ENCODE measurements at regions not wholly inside any gene's neighbourhood (a gene's known extent, or its start where the extent isn't known, plus 50 kb on each side); places are given as distances from the start of the nearest gene placed in this dataset.
A peak's percentile ranks its signal among the peaks of the same experiment; 100 is the strongest.

DNA sequence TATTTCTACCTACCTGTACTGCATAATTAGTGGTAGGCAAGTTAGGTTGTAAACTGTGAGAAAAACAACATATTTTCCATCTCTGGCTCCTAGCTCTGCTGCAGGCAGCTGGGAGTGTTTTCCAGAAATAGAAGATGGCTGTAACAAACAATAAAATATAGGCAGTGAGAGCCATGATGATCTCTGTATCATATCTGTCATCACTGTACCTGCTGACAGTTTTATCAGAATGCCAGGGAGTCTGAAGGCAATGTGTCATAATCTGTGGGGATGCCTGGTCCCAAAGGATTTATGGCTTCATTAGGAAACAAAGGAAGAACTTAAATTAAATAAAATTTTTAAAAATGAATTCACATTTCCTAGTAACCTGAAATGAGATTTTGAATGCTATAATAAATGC, 160.9 kb upstream of the SMIM30 start:
- no peak for TF ChIP-seq RARB (CRISPR knock-in tag; IDR thresholded peaks at IDR 0.05)
- TF ChIP-seq, protein P1, sequence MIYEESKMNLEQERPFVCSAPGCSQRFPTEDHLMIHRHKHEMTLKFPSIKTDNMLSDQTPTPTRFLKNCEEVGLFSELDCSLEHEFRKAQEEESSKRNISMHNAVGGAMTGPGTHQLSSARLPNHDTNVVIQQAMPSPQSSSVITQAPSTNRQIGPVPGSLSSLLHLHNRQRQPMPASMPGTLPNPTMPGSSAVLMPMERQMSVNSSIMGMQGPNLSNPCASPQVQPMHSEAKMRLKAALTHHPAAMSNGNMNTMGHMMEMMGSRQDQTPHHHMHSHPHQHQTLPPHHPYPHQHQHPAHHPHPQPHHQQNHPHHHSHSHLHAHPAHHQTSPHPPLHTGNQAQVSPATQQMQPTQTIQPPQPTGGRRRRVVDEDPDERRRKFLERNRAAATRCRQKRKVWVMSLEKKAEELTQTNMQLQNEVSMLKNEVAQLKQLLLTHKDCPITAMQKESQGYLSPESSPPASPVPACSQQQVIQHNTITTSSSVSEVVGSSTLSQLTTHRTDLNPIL (CRISPR knock-in tag; IDR thresholded peaks at IDR 0.05; ENCODE audit: low read depth) = no peak
- TF ChIP-seq, protein P2, sequence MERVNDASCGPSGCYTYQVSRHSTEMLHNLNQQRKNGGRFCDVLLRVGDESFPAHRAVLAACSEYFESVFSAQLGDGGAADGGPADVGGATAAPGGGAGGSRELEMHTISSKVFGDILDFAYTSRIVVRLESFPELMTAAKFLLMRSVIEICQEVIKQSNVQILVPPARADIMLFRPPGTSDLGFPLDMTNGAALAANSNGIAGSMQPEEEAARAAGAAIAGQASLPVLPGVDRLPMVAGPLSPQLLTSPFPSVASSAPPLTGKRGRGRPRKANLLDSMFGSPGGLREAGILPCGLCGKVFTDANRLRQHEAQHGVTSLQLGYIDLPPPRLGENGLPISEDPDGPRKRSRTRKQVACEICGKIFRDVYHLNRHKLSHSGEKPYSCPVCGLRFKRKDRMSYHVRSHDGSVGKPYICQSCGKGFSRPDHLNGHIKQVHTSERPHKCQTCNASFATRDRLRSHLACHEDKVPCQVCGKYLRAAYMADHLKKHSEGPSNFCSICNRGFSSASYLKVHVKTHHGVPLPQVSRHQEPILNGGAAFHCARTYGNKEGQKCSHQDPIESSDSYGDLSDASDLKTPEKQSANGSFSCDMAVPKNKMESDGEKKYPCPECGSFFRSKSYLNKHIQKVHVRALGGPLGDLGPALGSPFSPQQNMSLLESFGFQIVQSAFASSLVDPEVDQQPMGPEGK (CRISPR knock-in tag; IDR thresholded peaks at IDR 0.05; ENCODE audit: borderline replicate concordance) = peak; percentile 66; the same call in 1 of the 2 replicates
- TF ChIP-seq BACH2 (CRISPR knock-in tag; IDR thresholded peaks at IDR 0.05; ENCODE audit: borderline replicate concordance) = no peak
